Ascending aorta (tissue), 2 donors: ENCODE measurements at regions not wholly inside any gene's neighbourhood (a gene's known extent, or its start where the extent isn't known, plus 50 kb on each side); places are given as distances from the start of the nearest gene placed in this dataset.

Experiments
- DNase-seq, 2 donors: peaks; one replicate each; pipeline ENCODE4 v3.0.0-alpha.2; 2019; ENCODE audit warnings: low spot score in 2 of 2
- H3K27ac ChIP-seq, 2 donors: fragments of 200-600 bp; sonication (generic); one replicate each; pipeline ENCODE4 v1.5.1; 2016 to 2017; ENCODE audit warnings: mild to moderate bottlenecking in 1 of 2
- H3K27me3 ChIP-seq: fragments of 200-600 bp; sonication (generic); one replicate; pipeline ENCODE4 v1.5.1; 2017
- H3K36me3 ChIP-seq, 2 donors: fragments of 200-600 bp; sonication (generic); one replicate each; pipeline ENCODE4 v1.5.1; 2016
- H3K4me1 ChIP-seq, 2 donors: fragments of 200-600 bp; sonication (generic); one replicate each; pipeline ENCODE4 v1.5.1; 2016 to 2017; ENCODE audit warnings: mild to moderate bottlenecking in 1 of 2
- H3K4me3 ChIP-seq, 2 donors: fragments of 200-600 bp; sonication (generic); one replicate each; pipeline ENCODE4 v1.5.1; 2016 to 2017; ENCODE audit warnings: mild to moderate bottlenecking in 1 of 2
- H3K9me3 ChIP-seq, 2 donors: fragments of 200-600 bp; sonication (generic); one replicate each; pipeline ENCODE4 v1.5.1; 2016
- intact Hi-C: fragments of 100-400 bp; cut with DNase I; formaldehyde crosslinking; loops from one replicate; pipeline ENCODE4 v1.15.1; 2023
- TF ChIP-seq, protein P1 (sequence below), 3 experiments: fragments of 200-600 bp in 2 of 3; fragments of 450-650 bp in 1 of 3; sonication (generic) in 2 of 3; IDR thresholded peaks; one replicate each; pipeline ENCODE4 v1.5.1; 2016 to 2019; ENCODE audit warnings: antibody characterized with exemption in 3 of 3, mild to moderate bottlenecking in 1 of 3, moderate library complexity in 1 of 3

DNA sequence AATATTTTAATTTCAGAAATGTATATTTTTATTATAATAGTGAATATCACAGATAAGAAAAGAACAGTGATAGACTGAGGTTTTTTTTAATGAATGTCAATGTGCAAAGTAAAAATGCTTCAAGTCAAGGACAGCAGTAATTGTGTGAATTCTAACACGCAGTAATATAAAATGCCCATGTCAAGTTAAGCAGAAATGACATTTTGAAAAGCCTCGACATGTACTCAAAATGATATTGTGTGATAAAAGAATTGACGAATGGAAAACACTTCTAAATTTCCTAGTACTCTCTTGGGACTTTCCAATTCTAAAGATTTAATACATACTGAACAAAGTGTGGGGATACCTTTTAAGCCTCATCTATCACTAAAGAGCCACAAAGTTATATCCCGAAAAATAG, 172.6 kb downstream of the SLITRK6 start:
- no peaks in the 10 kb centered on the region for H3K27me3 ChIP-seq
- TF ChIP-seq, protein P1, sequence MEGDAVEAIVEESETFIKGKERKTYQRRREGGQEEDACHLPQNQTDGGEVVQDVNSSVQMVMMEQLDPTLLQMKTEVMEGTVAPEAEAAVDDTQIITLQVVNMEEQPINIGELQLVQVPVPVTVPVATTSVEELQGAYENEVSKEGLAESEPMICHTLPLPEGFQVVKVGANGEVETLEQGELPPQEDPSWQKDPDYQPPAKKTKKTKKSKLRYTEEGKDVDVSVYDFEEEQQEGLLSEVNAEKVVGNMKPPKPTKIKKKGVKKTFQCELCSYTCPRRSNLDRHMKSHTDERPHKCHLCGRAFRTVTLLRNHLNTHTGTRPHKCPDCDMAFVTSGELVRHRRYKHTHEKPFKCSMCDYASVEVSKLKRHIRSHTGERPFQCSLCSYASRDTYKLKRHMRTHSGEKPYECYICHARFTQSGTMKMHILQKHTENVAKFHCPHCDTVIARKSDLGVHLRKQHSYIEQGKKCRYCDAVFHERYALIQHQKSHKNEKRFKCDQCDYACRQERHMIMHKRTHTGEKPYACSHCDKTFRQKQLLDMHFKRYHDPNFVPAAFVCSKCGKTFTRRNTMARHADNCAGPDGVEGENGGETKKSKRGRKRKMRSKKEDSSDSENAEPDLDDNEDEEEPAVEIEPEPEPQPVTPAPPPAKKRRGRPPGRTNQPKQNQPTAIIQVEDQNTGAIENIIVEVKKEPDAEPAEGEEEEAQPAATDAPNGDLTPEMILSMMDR (IDR thresholded peaks at IDR 0.05) = no peak
- H3K4me3 ChIP-seq = no peak overlapping the region
- DNase-seq = no peak
- H3K4me1 ChIP-seq = no peaks in the 10 kb centered on the region
- no peak overlapping the region for H3K27ac ChIP-seq
- intact Hi-C loops = no loop called here
- H3K9me3 ChIP-seq = no peaks in the 10 kb centered on the region
- no peaks in the 10 kb centered on the region for H3K36me3 ChIP-seq

DNA sequence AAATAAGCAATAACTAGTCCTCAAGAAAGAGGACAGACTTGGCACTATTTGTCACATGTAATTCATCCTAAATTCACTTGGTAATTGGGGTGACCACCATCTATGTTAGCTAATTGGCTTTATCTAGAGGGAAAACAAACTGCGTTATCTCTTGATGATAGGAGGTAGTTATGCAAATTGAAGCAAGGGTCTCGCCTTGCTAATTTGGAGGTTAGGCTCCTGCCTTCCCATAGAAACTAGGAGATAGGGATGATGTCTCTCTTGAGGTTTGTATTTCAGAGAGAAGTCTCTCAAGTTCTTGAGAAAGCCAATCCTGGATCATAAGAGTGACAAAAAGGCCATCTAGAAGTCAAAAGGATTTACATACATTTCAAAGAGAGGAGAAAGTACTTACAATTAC, 179.9 kb downstream of the SLITRK6 start:
- no peak overlapping the region for H3K27ac ChIP-seq
- no peak for DNase-seq
- no peaks in the 10 kb centered on the region for H3K36me3 ChIP-seq
- H3K27me3 ChIP-seq = no peaks in the 10 kb centered on the region
- TF ChIP-seq, protein P1 (IDR thresholded peaks at IDR 0.05) = no peak
- H3K9me3 ChIP-seq = no peaks in the 10 kb centered on the region
- H3K4me3 ChIP-seq = no peak overlapping the region
- intact Hi-C loops = no loop called here
- no peaks in the 10 kb centered on the region for H3K4me1 ChIP-seq

DNA sequence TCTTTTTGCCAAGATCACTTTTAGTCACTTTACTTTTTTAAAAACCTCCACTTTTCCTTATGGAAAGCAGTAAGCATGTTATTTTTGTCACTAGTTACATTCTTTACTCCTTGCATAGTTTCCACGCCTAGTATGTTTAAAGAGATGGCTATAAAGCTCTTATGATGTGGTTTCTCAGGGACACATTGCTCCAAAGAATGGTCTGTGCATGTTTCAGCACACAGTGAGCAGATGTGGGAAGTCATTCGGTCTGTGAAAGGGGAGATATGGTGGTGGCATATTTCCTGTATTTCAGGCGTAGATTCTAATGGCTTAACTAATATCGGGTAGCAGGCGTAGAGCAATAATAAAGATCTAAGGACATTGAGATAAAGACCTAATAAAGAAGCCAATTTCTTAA, 180.7 kb downstream of the SLITRK6 start:
- Histone ChIP-seq H3K9me3 (no peaks in the 10 kb centered on the region), H3K4me3 (no peak overlapping the region), H3K36me3 (no peaks in the 10 kb centered on the region), H3K27me3 (no peaks in the 10 kb centered on the region), H3K4me1 (no peaks in the 10 kb centered on the region), H3K27ac (no peak overlapping the region)
- intact Hi-C loops = no loop called here
- TF ChIP-seq, protein P1 (IDR thresholded peaks at IDR 0.05) = no peak
- no peak for DNase-seq

DNA sequence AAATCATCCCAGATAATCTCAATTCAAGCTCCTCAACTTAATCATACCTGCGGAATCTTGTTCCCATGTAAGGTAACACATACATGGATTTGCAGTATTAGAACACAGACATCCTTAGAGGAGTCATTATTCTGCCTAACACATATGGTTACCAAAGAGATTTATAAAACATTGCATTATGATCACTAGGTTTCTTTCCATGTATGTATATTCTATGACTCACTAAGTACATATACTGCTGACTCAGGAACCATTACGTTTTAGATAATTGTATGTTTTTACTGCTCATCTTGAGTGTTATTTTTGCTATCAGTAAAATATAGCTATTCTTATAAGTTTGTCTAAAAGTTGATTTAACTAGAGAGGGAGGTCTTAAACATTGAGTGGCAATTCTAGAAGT, 182.9 kb downstream of the SLITRK6 start:
- TF ChIP-seq, protein P1 (IDR thresholded peaks at IDR 0.05) = no peak
- no peak for DNase-seq
- Histone ChIP-seq H3K27ac (no peak overlapping the region), H3K4me3 (no peak overlapping the region), H3K36me3 (no peaks in the 10 kb centered on the region), H3K9me3 (no peaks in the 10 kb centered on the region), H3K4me1 (no peaks in the 10 kb centered on the region), H3K27me3 (no peaks in the 10 kb centered on the region)
- intact Hi-C loops = no loop called here

DNA sequence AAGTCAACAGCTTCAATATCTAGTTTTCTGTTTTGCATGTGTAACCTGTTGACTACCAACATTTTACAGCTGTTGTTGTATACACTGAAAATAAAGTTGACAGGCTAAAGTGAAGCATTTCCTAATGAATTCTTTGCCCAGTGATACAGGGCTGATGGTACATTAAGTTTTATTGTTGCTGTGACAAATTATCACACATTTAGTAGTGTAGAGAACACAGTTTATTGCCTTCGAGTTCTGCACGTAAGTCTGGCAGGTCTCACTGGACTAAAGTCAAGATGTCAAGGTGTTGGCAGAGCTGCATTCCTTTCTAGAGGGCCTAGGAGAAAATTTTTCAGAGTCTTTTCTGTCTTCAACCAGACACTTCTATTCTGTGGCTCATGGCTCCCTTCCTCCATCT, 184.2 kb downstream of the SLITRK6 start:
- intact Hi-C loops = no loop called here
- TF ChIP-seq, protein P1 (IDR thresholded peaks at IDR 0.05) = no peak
- Histone ChIP-seq H3K36me3 (no peaks in the 10 kb centered on the region), H3K27ac (no peak overlapping the region), H3K4me1 (no peaks in the 10 kb centered on the region), H3K27me3 (no peaks in the 10 kb centered on the region), H3K4me3 (no peak overlapping the region), H3K9me3 (no peaks in the 10 kb centered on the region)
- no peak for DNase-seq

DNA sequence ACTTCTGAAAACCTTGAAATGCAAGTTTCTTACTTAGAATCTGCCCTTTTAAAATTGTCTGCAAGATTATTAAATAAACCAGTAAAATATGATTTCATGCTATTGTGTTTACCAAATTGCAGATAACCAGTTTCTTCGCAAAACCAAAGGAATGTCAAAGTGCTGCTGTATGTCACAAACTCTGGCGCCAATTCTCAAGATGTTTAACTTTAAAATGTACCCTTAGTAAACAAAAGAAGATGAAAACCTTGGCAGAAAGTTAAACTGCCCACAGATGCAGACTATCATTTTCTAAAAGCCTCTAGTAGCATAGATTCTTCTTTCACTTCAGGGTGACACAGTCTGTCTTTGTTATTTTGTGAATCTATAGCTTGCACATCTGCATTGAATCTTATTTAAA, 189.2 kb downstream of the SLITRK6 start:
- TF ChIP-seq, protein P1 (IDR thresholded peaks at IDR 0.05) = no peak
- intact Hi-C loops = no loop called here
- no peaks in the 10 kb centered on the region for H3K36me3 ChIP-seq

More for the DNA sequence above, 189.2 kb downstream of the SLITRK6 start:
- no peak overlapping the region for H3K4me3 ChIP-seq
- no peaks in the 10 kb centered on the region for H3K27me3 ChIP-seq
- H3K4me1 ChIP-seq = no peaks in the 10 kb centered on the region
- H3K27ac ChIP-seq = no peak overlapping the region
- no peaks in the 10 kb centered on the region for H3K9me3 ChIP-seq
- DNase-seq = no peak
